ENCODE measurements at regions not wholly inside any gene's neighbourhood (a gene's known extent, or its start where the extent isn't known, plus 50 kb on each side); places are given as distances from the start of the nearest gene placed in this dataset.

- TF ChIP-seq, protein P1, sequence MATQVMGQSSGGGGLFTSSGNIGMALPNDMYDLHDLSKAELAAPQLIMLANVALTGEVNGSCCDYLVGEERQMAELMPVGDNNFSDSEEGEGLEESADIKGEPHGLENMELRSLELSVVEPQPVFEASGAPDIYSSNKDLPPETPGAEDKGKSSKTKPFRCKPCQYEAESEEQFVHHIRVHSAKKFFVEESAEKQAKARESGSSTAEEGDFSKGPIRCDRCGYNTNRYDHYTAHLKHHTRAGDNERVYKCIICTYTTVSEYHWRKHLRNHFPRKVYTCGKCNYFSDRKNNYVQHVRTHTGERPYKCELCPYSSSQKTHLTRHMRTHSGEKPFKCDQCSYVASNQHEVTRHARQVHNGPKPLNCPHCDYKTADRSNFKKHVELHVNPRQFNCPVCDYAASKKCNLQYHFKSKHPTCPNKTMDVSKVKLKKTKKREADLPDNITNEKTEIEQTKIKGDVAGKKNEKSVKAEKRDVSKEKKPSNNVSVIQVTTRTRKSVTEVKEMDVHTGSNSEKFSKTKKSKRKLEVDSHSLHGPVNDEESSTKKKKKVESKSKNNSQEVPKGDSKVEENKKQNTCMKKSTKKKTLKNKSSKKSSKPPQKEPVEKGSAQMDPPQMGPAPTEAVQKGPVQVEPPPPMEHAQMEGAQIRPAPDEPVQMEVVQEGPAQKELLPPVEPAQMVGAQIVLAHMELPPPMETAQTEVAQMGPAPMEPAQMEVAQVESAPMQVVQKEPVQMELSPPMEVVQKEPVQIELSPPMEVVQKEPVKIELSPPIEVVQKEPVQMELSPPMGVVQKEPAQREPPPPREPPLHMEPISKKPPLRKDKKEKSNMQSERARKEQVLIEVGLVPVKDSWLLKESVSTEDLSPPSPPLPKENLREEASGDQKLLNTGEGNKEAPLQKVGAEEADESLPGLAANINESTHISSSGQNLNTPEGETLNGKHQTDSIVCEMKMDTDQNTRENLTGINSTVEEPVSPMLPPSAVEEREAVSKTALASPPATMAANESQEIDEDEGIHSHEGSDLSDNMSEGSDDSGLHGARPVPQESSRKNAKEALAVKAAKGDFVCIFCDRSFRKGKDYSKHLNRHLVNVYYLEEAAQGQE (IDR thresholded peaks at IDR 0.05; ENCODE audit: low read depth), result no peak
- no peak for TF ChIP-seq EZH2phosphoT487 (IDR thresholded peaks at IDR 0.05; ENCODE audit: borderline replicate concordance)
- no peak for TF ChIP-seq ZNF274 (IDR thresholded peaks at IDR 0.05; ENCODE audit: low read depth, low read length)
- TF ChIP-seq RAD21 (IDR thresholded peaks at IDR 0.05; ENCODE audit: low read depth), result no peak
- TF ChIP-seq POLR2A (IDR thresholded peaks at IDR 0.05; ENCODE audit: borderline replicate concordance, extremely low read depth, insufficient read depth, insufficient read length), result no peak
- TF ChIP-seq, protein P2, sequence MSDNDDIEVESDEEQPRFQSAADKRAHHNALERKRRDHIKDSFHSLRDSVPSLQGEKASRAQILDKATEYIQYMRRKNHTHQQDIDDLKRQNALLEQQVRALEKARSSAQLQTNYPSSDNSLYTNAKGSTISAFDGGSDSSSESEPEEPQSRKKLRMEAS (IDR thresholded peaks at IDR 0.05), result no peak; the same call in 1 of the 2 replicates
- no peak for TF ChIP-seq CEBPB (IDR thresholded peaks at IDR 0.05; ENCODE audit: low read depth)
Observed at GRCh38 chr22:36087784-36088183, 59.2 kb upstream of the RBFOX2 start (continued).

- Histone ChIP-seq H3K4me3 (replicated peaks in 1 of 2; ENCODE audit: low read depth in 1 of 2, low read length in 2 of 2) (no peak overlapping the region), H3K4me2 (ENCODE audit: low read length) (no peak overlapping the region), H3K27ac (ENCODE audit: low read depth, low read length) (no peak overlapping the region), H3K9ac (ENCODE audit: low read length) (no peak overlapping the region), H3K4me1 (ENCODE audit: control insufficient read depth in 1 of 2, insufficient read depth in 2 of 2, low read length in 2 of 2) (peaks cover 5 to 13% of the 10 kb centered on the region in 2 experiments; a peak in 3 of 4 replicates), H3K9me2 (ENCODE audit: insufficient read depth) (no peaks in the 10 kb centered on the region), H3K79me2 (ENCODE audit: insufficient read depth, low read length) (no peaks in the 10 kb centered on the region), H2AFZ (ENCODE audit: low read depth, low read length, poor library complexity, severe bottlenecking) (no peak overlapping the region), H3K9me3 (ENCODE audit: control insufficient read depth in 1 of 2, insufficient read depth in 1 of 2, low read depth in 1 of 2, low read length in 2 of 2) (no peaks in the 10 kb centered on the region), H4K20me1 (ENCODE audit: insufficient read depth) (no peaks in the 10 kb centered on the region), H3K36me3 (ENCODE audit: control insufficient read depth in 1 of 2, insufficient read depth in 2 of 2, low read length in 2 of 2) (no peaks in the 10 kb centered on the region), H3K27me3 (ENCODE audit: insufficient read depth, low read length) (no peaks in the 10 kb centered on the region)
- intact Hi-C loops (cut with micrococcal nuclease), result no loop called here
- ChIA-PET CTCF (interaction anchor here (2.3 kb wide), 1 partner anchor 21 kb away, joined by 8 read pairs; no protein-coding TSS in a partner anchor), RAD21 (ENCODE audit: low non-redundant PET in 1 of 2, low total read pairs in 2 of 2, uncharacterized antibody in 2 of 2, unreplicated experiment in 2 of 2) (no interaction called here), POLR2A (no interaction called here)
- TSS peak; percentile 46 for BruUV-seq (replicated peaks)
- no peak for ATAC-seq
- no peak for DNase-seq (ENCODE audit: low read depth, low spot score)
- TF ChIP-seq FOSL1 (IDR thresholded peaks at IDR 0.05; ENCODE audit: low read depth) (no peak), ZNF274 (IDR thresholded peaks at IDR 0.05; ENCODE audit: low read depth, low read length) (no peak), CBX3 (IDR thresholded peaks at IDR 0.05; ENCODE audit: low read depth) (no peak), SIN3A (IDR thresholded peaks at IDR 0.05; ENCODE audit: low read depth) (no peak), POLR2A (IDR thresholded peaks at IDR 0.05; ENCODE audit: borderline replicate concordance, extremely low read depth, insufficient read depth, insufficient read length) (no peak), EZH2phosphoT487 (IDR thresholded peaks at IDR 0.05; ENCODE audit: borderline replicate concordance) (no peak), SRF (IDR thresholded peaks at IDR 0.05; ENCODE audit: low read depth) (no peak), TCF7L2 (IDR thresholded peaks at IDR 0.05; ENCODE audit: borderline replicate concordance, extremely low read depth, insufficient read depth, insufficient read length) (no peak), ZBTB33 (IDR thresholded peaks at IDR 0.05; ENCODE audit: extremely low read depth, insufficient replicate concordance, low read length) (no peak), POLR2AphosphoS5 (IDR thresholded peaks at IDR 0.05; ENCODE audit: low read depth, low read length) (no peak), YY1 (IDR thresholded peaks at IDR 0.05; ENCODE audit: extremely low read depth, insufficient replicate concordance, low read depth, low read length) (no peak), JUND (IDR thresholded peaks at IDR 0.05) (no peak), EGR1 (IDR thresholded peaks at IDR 0.05; ENCODE audit: low read depth) (no peak), EZH2 (IDR thresholded peaks at IDR 0.05) (no peak)
Observed at GRCh38 chr22:36086629-36087254, 58.1 kb upstream of the RBFOX2 start.

All from HCT116 (cell line).